Body of pancreas (tissue), 4 donors: ENCODE measurements at regions not wholly inside any gene's neighbourhood (a gene's known extent, or its start where the extent isn't known, plus 50 kb on each side); places are given as distances from the start of the nearest gene placed in this dataset.

Source experiments
- ATAC-seq: fragments of 150-250 bp; one replicate; pipeline ENCODE4 v1.9.1; 2016
- DNase-seq, 4 donors: peaks; one replicate each; pipeline ENCODE4 v3.0.0-alpha.2; 2019
- H3K27ac ChIP-seq, 4 donors: fragments of 200-600 bp; sonication (generic); 1 replicate in 3 of 4; 2 replicates in 1 of 4; pipeline versions ENCODE4 v1.5.1 to v1.6.1; 2016 to 2019; ENCODE audit warnings: mild to moderate bottlenecking in 1 of 4, mixed read lengths in 1 of 4, moderate library complexity in 1 of 4
- H3K27me3 ChIP-seq, 2 donors: fragments of 200-600 bp; sonication (generic); one replicate each; pipeline ENCODE4 v1.6.0; 2016; ENCODE audit warnings: mild to moderate bottlenecking in 1 of 2
- H3K36me3 ChIP-seq, 2 donors: fragments of 200-600 bp; sonication (generic); replicated peaks in 1 of 2; 2 replicates each; pipeline ENCODE4 v1.5.1; 2016; ENCODE audit warnings: low read depth in 2 of 2; ENCODE audit not compliant: insufficient read depth in 1 of 2
- H3K4me1 ChIP-seq: fragments of 200-600 bp; sonication (generic); one replicate; pipeline ENCODE4 v1.6.0; 2016
- H3K4me3 ChIP-seq, 2 donors: fragments of 200-600 bp; sonication (generic); 1 replicate in 1 of 2; 2 replicates in 1 of 2; pipeline ENCODE4 v1.5.1; 2016 to 2019
- H3K9me3 ChIP-seq, 3 donors: fragments of 200-600 bp; sonication (generic); 1 replicate in 2 of 3; 2 replicates in 1 of 3; pipeline ENCODE4 v1.5.1; 2016
- CTCF ChIP-seq, 7 experiments: fragments of 450-650 bp in 4 of 7; fragments of 200-600 bp in 3 of 7; sonication (generic) in 3 of 7; IDR thresholded peaks; one replicate each; pipeline ENCODE4 v1.5.1; 2016 to 2019; ENCODE audit warnings: antibody characterized with exemption in 7 of 7
- POLR2A ChIP-seq, 3 donors: fragments of 450-650 bp; IDR thresholded peaks; one replicate each; pipeline ENCODE4 v1.6.1; 2016; ENCODE audit warnings: antibody characterized with exemption in 3 of 3, mild to moderate bottlenecking in 2 of 3
- WGBS, 2 donors: methylation state at CpG; one replicate each; pipeline ENCODE4 v1.1.5; 2017; 5-methylcytosine and 5-hydroxymethylcytosine counted together
- intact Hi-C: fragments of 100-400 bp; cut with DNase I; formaldehyde crosslinking; loops from one replicate; pipeline ENCODE4 v1.15.1; 2023

- Histone ChIP-seq H3K27me3 (peaks cover 0 to 11% of the 10 kb centered on the region in 2 donors), H3K4me3 (no peak overlapping the region), H3K27ac (no peak overlapping the region), H3K4me1 (peaks cover 21% of the 10 kb centered on the region), H3K36me3 (no peaks in the 10 kb centered on the region), H3K9me3 (no peaks in the 10 kb centered on the region)
- DNase-seq, result no peak
- ATAC-seq, result no peak
- intact Hi-C loops, result no loop called here
- 64 to 65% methylated on average over 11 of the region's 11 CpGs for WGBS, 2 donors
- TF ChIP-seq POLR2A (IDR thresholded peaks at IDR 0.05), result no peak
- TF ChIP-seq CTCF (IDR thresholded peaks at IDR 0.05), result no peak
Measured at GRCh38 chr6:165984729-165985275, 182.8 kb downstream of the TBXT start.

- DNase-seq (no peak), ATAC-seq (no peak)
- no peaks in the 10 kb centered on the region for H3K36me3 ChIP-seq
- TF ChIP-seq CTCF (IDR thresholded peaks at IDR 0.05), result no peak
- no peak for TF ChIP-seq POLR2A (IDR thresholded peaks at IDR 0.05)
- no peak overlapping the region for H3K4me3 ChIP-seq
- 70 to 73% methylated on average over 9 of the region's 9 CpGs for WGBS, 2 donors
- H3K4me1 ChIP-seq, result peaks cover 14% of the 10 kb centered on the region
- peaks cover 0 to under 1% of the 10 kb centered on the region in 2 donors for H3K27me3 ChIP-seq
- intact Hi-C loops, result no loop called here
- no peaks in the 10 kb centered on the region for H3K9me3 ChIP-seq
- no peak overlapping the region for H3K27ac ChIP-seq
Measured at GRCh38 chr6:165983112-165984072, 184.3 kb downstream of the TBXT start.

- Histone ChIP-seq H3K36me3 (no peaks in the 10 kb centered on the region), H3K9me3 (no peaks in the 10 kb centered on the region), H3K4me3 (no peak overlapping the region), H3K27ac (no peak overlapping the region), H3K4me1 (no peaks in the 10 kb centered on the region), H3K27me3 (no peaks in the 10 kb centered on the region)
- DNase-seq (no peak), ATAC-seq (no peak)
- TF ChIP-seq POLR2A (IDR thresholded peaks at IDR 0.05) (no peak), CTCF (IDR thresholded peaks at IDR 0.05) (no peak)
- intact Hi-C loops, result no loop called here
- 45 to 62% methylated on average over 3 of the region's 3 CpGs for WGBS, 2 donors
Measured at GRCh38 chr6:165978476-165978875, 189.2 kb downstream of the TBXT start.

GRCh38 chr6:165976684-165977083, 191.0 kb downstream of the TBXT start:
- H3K4me3 ChIP-seq, result no peak overlapping the region
- intact Hi-C loops, result no loop called here
- H3K27me3 ChIP-seq, result no peaks in the 10 kb centered on the region
- TF ChIP-seq CTCF (IDR thresholded peaks at IDR 0.05) (no peak), POLR2A (IDR thresholded peaks at IDR 0.05) (no peak)
- H3K9me3 ChIP-seq, result no peaks in the 10 kb centered on the region
- H3K36me3 ChIP-seq, result no peaks in the 10 kb centered on the region
- no peaks in the 10 kb centered on the region for H3K4me1 ChIP-seq
- H3K27ac ChIP-seq, result no peak overlapping the region
- ATAC-seq (no peak), DNase-seq (no peak)
- 38 to 61% methylated on average over 7 of the region's 7 CpGs for WGBS, 2 donors
